ENCODE measurements at regions not wholly inside any gene's neighbourhood (a gene's known extent, or its start where the extent isn't known, plus 50 kb on each side); places are given as distances from the start of the nearest gene placed in this dataset.

DNA sequence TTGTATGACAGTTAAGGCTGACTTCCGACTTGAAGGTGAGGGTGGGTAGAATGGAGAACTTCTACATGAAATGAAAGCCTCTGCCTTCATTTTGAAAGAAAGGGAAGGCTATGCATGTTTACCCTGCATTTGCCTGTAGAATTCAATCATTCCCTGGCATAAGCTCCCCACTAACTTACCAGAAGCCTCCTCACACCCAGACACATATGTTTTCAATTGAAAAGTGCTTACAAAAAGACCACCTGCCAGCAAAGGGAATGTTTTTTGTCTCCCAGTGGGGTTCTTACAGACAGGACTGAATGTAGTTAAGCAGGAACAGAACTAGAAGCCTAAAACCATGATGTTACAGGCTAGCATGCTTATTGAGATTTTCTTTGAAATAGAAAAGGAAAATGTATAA lies 392.1 kb upstream of the HSF2 start:
- Histone ChIP-seq H3K27me3 (ENCODE audit: insufficient read depth, poor library complexity, severe bottlenecking) (no peaks in the 10 kb centered on the region), H3K4me3 (replicated peaks; ENCODE audit: insufficient read depth, low read length) (no peak overlapping the region), H3K27ac (replicated peaks) (no peak overlapping the region)
- DNase-seq (ENCODE audit: low read depth in 1 of 2, low spot score in 1 of 2), result no peak
- TF ChIP-seq, protein P1, sequence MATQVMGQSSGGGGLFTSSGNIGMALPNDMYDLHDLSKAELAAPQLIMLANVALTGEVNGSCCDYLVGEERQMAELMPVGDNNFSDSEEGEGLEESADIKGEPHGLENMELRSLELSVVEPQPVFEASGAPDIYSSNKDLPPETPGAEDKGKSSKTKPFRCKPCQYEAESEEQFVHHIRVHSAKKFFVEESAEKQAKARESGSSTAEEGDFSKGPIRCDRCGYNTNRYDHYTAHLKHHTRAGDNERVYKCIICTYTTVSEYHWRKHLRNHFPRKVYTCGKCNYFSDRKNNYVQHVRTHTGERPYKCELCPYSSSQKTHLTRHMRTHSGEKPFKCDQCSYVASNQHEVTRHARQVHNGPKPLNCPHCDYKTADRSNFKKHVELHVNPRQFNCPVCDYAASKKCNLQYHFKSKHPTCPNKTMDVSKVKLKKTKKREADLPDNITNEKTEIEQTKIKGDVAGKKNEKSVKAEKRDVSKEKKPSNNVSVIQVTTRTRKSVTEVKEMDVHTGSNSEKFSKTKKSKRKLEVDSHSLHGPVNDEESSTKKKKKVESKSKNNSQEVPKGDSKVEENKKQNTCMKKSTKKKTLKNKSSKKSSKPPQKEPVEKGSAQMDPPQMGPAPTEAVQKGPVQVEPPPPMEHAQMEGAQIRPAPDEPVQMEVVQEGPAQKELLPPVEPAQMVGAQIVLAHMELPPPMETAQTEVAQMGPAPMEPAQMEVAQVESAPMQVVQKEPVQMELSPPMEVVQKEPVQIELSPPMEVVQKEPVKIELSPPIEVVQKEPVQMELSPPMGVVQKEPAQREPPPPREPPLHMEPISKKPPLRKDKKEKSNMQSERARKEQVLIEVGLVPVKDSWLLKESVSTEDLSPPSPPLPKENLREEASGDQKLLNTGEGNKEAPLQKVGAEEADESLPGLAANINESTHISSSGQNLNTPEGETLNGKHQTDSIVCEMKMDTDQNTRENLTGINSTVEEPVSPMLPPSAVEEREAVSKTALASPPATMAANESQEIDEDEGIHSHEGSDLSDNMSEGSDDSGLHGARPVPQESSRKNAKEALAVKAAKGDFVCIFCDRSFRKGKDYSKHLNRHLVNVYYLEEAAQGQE (IDR thresholded peaks at IDR 0.05; ENCODE audit: insufficient replicate concordance, low read depth), result no peak
- TF ChIP-seq SPI1 (IDR thresholded peaks at IDR 0.05; ENCODE audit: borderline replicate concordance, low read depth), result no peak
- no peak for TF ChIP-seq GABPA (IDR thresholded peaks at IDR 0.05; ENCODE audit: low read depth)
- TF ChIP-seq, protein P2, sequence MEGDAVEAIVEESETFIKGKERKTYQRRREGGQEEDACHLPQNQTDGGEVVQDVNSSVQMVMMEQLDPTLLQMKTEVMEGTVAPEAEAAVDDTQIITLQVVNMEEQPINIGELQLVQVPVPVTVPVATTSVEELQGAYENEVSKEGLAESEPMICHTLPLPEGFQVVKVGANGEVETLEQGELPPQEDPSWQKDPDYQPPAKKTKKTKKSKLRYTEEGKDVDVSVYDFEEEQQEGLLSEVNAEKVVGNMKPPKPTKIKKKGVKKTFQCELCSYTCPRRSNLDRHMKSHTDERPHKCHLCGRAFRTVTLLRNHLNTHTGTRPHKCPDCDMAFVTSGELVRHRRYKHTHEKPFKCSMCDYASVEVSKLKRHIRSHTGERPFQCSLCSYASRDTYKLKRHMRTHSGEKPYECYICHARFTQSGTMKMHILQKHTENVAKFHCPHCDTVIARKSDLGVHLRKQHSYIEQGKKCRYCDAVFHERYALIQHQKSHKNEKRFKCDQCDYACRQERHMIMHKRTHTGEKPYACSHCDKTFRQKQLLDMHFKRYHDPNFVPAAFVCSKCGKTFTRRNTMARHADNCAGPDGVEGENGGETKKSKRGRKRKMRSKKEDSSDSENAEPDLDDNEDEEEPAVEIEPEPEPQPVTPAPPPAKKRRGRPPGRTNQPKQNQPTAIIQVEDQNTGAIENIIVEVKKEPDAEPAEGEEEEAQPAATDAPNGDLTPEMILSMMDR (IDR thresholded peaks at IDR 0.05; ENCODE audit: insufficient read depth, low read length), result no peak

DNA sequence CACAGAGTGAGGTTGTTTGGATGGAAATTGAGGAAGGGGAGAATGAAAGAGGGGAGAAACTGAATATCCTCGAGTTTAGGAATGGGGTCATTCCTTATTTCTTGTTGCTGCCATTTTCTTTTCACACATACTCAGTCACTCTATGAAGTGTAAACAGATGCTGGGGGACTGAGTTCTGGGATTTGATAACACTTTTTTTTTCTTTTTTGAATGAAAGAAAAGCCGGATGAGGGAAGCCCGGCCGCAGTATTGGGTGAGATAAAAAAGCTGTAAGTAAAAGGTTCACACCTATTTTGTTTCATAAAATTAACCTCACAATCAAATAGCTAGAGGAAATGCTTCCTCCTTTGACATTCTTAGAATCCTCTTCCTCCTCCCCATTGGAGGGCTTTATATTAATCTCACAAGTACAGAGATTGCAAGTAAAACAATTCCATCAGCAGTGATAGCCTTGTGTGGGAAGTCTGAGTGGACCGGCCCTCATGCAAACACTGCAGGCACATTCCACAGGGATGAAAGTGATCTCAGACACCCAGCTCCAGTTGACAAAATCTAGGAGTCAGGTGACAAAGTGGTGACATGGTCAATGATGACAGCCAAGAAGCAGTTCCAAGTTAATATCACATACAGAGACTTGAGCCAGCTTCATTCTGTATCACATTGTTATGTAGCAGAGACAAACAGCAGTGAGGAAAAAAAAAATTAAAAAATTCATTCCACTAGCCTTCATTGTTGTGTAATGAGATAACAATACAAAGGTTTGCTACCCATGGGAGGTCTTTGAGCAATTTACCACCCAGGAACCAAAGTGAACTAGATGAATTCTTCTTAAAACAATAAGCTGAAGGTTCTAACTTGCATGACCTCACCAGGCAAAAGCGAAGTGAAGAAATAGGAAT lies 391.1 kb upstream of the HSF2 start:
- no peaks in the 10 kb centered on the region for H3K27me3 ChIP-seq (ENCODE audit: insufficient read depth, poor library complexity, severe bottlenecking)
- H3K4me3 ChIP-seq (replicated peaks; ENCODE audit: insufficient read depth, low read length), result no peak overlapping the region
- DNase-seq (ENCODE audit: low read depth in 1 of 2, low spot score in 1 of 2), result no peak
- TF ChIP-seq, protein P1 (IDR thresholded peaks at IDR 0.05; ENCODE audit: insufficient replicate concordance, low read depth), result no peak
- TF ChIP-seq SPI1 (IDR thresholded peaks at IDR 0.05; ENCODE audit: borderline replicate concordance, low read depth), result no peak
- TF ChIP-seq GABPA (IDR thresholded peaks at IDR 0.05; ENCODE audit: low read depth), result no peak
- TF ChIP-seq POLR2AphosphoS5 (IDR thresholded peaks at IDR 0.05; ENCODE audit: low read depth), result no peak
- TF ChIP-seq, protein P2 (IDR thresholded peaks at IDR 0.05; ENCODE audit: insufficient read depth, low read length), result no peak
- no peak overlapping the region for H3K27ac ChIP-seq (replicated peaks)

GRCh38 chr6:122009000-122009350 lies 390.5 kb upstream of the HSF2 start:
- H3K27me3 ChIP-seq (ENCODE audit: insufficient read depth, poor library complexity, severe bottlenecking), result no peaks in the 10 kb centered on the region
- no peak overlapping the region for H3K4me3 ChIP-seq (replicated peaks; ENCODE audit: insufficient read depth, low read length)
- TF ChIP-seq SPI1 (IDR thresholded peaks at IDR 0.05; ENCODE audit: borderline replicate concordance, low read depth), result no peak
- TF ChIP-seq, protein P1 (IDR thresholded peaks at IDR 0.05; ENCODE audit: insufficient replicate concordance, low read depth), result no peak
- TF ChIP-seq, protein P2 (IDR thresholded peaks at IDR 0.05; ENCODE audit: insufficient read depth, low read length), result no peak
- no peak for DNase-seq (ENCODE audit: low read depth in 1 of 2, low spot score in 1 of 2)
- no peak overlapping the region for H3K27ac ChIP-seq (replicated peaks)
